GM10266 (cell line): ENCODE measurements at regions not wholly inside any gene's neighbourhood (a gene's known extent, or its start where the extent isn't known, plus 50 kb on each side); places are given as distances from the start of the nearest gene placed in this dataset.

ENCODE experiments used
- DNase-seq: peaks from one replicate; pipeline ENCODE4 v3.0.0; 2012; ENCODE audit errors: extremely low spot score
- TF ChIP-seq, protein P1 (sequence below): IDR thresholded peaks from 2 replicates; pipeline ENCODE4 v1.5.1; 2012; ENCODE audit warnings: mild to moderate bottlenecking, low read depth; ENCODE audit not compliant: control insufficient read depth, insufficient read depth; ENCODE audit errors: missing control alignments

- TF ChIP-seq, protein P1, sequence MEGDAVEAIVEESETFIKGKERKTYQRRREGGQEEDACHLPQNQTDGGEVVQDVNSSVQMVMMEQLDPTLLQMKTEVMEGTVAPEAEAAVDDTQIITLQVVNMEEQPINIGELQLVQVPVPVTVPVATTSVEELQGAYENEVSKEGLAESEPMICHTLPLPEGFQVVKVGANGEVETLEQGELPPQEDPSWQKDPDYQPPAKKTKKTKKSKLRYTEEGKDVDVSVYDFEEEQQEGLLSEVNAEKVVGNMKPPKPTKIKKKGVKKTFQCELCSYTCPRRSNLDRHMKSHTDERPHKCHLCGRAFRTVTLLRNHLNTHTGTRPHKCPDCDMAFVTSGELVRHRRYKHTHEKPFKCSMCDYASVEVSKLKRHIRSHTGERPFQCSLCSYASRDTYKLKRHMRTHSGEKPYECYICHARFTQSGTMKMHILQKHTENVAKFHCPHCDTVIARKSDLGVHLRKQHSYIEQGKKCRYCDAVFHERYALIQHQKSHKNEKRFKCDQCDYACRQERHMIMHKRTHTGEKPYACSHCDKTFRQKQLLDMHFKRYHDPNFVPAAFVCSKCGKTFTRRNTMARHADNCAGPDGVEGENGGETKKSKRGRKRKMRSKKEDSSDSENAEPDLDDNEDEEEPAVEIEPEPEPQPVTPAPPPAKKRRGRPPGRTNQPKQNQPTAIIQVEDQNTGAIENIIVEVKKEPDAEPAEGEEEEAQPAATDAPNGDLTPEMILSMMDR: no peak
- DNase-seq: no peak
Observed at GRCh38 chr16:86429663-86430062, 80.7 kb upstream of the FOXF1 start.

GRCh38 chr16:86430814-86431213 is 79.5 kb upstream of the FOXF1 start:
- no peak for DNase-seq
- TF ChIP-seq, protein P1: no peak

GRCh38 chr16:86431540-86431939 is 78.8 kb upstream of the FOXF1 start:
- no peak for DNase-seq
- TF ChIP-seq, protein P1: no peak

- no peak for DNase-seq
- TF ChIP-seq, protein P1: no peak
Observed at GRCh38 chr16:86432048-86432447, 78.3 kb upstream of the FOXF1 start.

- TF ChIP-seq, protein P1: no peak
- no peak for DNase-seq
Observed at GRCh38 chr16:86432691-86433090, 77.6 kb upstream of the FOXF1 start.

- TF ChIP-seq, protein P1: no peak
- DNase-seq: no peak
Observed at GRCh38 chr16:86436466-86437185, 73.7 kb upstream of the FOXF1 start.

DNA sequence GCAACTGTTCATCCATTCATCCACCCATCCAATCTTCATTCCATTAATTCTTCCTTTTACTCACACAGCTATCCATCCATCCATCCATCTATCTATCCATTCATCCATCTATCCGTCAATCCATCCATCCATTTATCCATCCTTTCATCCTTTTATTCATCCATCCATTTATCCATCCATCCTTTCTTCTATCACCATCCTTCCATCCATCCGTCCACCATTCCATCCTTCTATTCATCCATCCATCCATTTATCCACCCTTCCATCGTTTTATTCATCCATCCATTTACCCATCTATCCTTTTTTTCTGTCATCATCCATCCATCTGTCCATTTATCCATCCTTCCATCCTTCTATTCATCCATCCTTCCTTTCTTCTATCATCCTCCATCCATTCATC is 73.0 kb upstream of the FOXF1 start:
- DNase-seq: no peak
- TF ChIP-seq, protein P1: no peak
